OCI-LY1 (cell line): ENCODE measurements at regions not wholly inside any gene's neighbourhood (a gene's known extent, or its start where the extent isn't known, plus 50 kb on each side); places are given as distances from the start of the nearest gene placed in this dataset.

ENCODE experiments used
- CTCF ChIP-seq: fragments of 200-600 bp; sonication (generic), shearing (Covaris generic); IDR thresholded peaks from 2 replicates; pipeline ENCODE4 v1.5.1; 2017; ENCODE audit warnings: mild to moderate bottlenecking, antibody characterized with exemption, low read length, moderate library complexity, mixed read lengths
- EZH2 ChIP-seq: fragments of 200-600 bp; sonication (generic), shearing (Covaris generic); IDR thresholded peaks from 2 replicates; pipeline ENCODE4 v1.8.0; 2017; ENCODE audit warnings: borderline replicate concordance, mixed run types, mild to moderate bottlenecking, antibody characterized with exemption, low read length, moderate library complexity, mixed read lengths

GRCh38 chr11:95361180-95361579 lies 130.2 kb upstream of the SESN3 start:
- no peak for TF ChIP-seq EZH2
- no peak for TF ChIP-seq CTCF
